Fibroblast of the conjunctiva (primary cell): ENCODE measurements at regions not wholly inside any gene's neighbourhood (a gene's known extent, or its start where the extent isn't known, plus 50 kb on each side); places are given as distances from the start of the nearest gene placed in this dataset.
"Not testable (repeated sequence)": the region's sequence is repeated elsewhere in the genome, so short reads cannot be mapped to it uniquely, and the experiment has no call there.

ENCODE experiments used
- DNase-seq: peaks from one replicate; pipeline ENCODE4 v3.0.0-alpha.2; 2010; ENCODE audit warnings: low read depth

- no peak for DNase-seq
Observed at GRCh38 chr6:1445650-1446330, 56.4 kb downstream of the FOXF2 start.

GRCh38 chr6:1449896-1450295 lies 60.5 kb downstream of the FOXF2 start:
- no peak for DNase-seq

- DNase-seq: no peak
Observed at GRCh38 chr6:1453024-1453423, 63.6 kb downstream of the FOXF2 start.

- not testable (repeated sequence) for DNase-seq
Observed at GRCh38 chr6:1456816-1457215, 67.4 kb downstream of the FOXF2 start.

GRCh38 chr6:1461207-1461606 lies 71.8 kb downstream of the FOXF2 start:
- no peak for DNase-seq

- no peak for DNase-seq
Observed at GRCh38 chr6:1461736-1462135, 72.4 kb downstream of the FOXF2 start.

- no peak for DNase-seq
Observed at GRCh38 chr6:1463275-1463674, 73.9 kb downstream of the FOXF2 start.

GRCh38 chr6:1463751-1464426 lies 74.5 kb downstream of the FOXF2 start:
- no peak for DNase-seq

GRCh38 chr6:1464781-1465370 lies 75.5 kb downstream of the FOXF2 start:
- no peak for DNase-seq

- DNase-seq: no peak
Observed at GRCh38 chr6:1468126-1468525, 78.8 kb downstream of the FOXF2 start.

GRCh38 chr6:1470040-1470439 lies 80.7 kb downstream of the FOXF2 start:
- DNase-seq: no peak

GRCh38 chr6:1472643-1473042 lies 83.3 kb downstream of the FOXF2 start:
- DNase-seq: no peak

GRCh38 chr6:1473166-1473565 lies 83.8 kb downstream of the FOXF2 start:
- no peak for DNase-seq

GRCh38 chr6:1473598-1473997 lies 84.2 kb downstream of the FOXF2 start:
- DNase-seq: no peak

GRCh38 chr6:1474205-1474604 lies 84.8 kb downstream of the FOXF2 start:
- DNase-seq: no peak

GRCh38 chr6:1475174-1475573 lies 85.8 kb downstream of the FOXF2 start:
- DNase-seq: no peak

GRCh38 chr6:1477432-1478090 lies 88.2 kb downstream of the FOXF2 start:
- peak; percentile 35 for DNase-seq

GRCh38 chr6:1478163-1478826 lies 88.9 kb downstream of the FOXF2 start:
- not testable (repeated sequence) for DNase-seq

- DNase-seq: peak; percentile 34
Observed at GRCh38 chr6:1479095-1479494, 89.7 kb downstream of the FOXF2 start.

GRCh38 chr6:1479601-1480221 lies 90.3 kb downstream of the FOXF2 start:
- no peak for DNase-seq

- peak; percentile 50 for DNase-seq
Observed at GRCh38 chr6:1481286-1481685, 91.9 kb downstream of the FOXF2 start.
